DMS 273 treated with DMSO at 0.1 percent for 48 hours (cell line): ENCODE measurements at regions not wholly inside any gene's neighbourhood (a gene's known extent, or its start where the extent isn't known, plus 50 kb on each side); places are given as distances from the start of the nearest gene placed in this dataset.
"Not testable (repeated sequence)": the region's sequence is repeated elsewhere in the genome, so short reads cannot be mapped to it uniquely, and the experiment has no call there.

Source experiments
- DNase-seq: peaks from one replicate; lab custom pipeline; 2025; lab: John Stamatoyannopoulos, UW

DNA sequence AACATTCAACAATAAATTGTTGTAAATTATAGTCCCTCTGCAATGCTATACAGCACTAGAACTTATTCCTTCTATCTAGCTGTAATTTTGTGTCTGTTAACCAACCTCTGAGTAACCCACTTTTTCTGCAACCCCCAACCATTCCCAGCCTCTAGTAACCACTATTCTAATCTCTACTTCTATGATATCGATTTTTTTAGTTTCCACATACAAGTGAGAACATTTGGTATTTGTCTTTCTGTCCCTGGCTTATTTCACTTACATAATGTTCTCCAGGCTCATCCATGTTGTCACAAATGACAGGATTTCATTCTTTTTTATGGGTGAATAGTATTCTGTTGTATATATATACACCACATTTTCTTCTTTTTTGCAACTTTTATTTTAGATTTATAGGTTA lies 147.6 kb downstream of the MAIP1 start:
- DNase-seq: no peak

DNA sequence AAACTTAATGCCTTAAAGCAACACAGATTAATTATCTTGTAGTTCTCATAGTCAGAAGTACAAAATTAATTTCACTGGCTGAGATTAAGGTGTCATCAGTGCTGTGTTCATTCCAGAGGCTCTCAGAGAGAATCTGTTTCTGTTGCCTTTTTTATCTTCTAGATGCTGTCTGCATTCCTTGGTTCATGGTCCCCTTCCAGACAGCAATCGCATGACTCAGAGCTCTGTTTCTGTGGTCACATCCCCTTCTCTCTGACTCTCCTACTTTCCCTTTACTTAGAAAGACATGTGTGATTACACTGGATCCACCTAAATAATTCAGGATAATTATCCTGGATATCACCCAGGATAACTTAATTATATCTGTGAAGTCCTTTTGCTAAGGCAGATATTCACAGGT lies 148.6 kb downstream of the MAIP1 start:
- DNase-seq: no peak

- DNase-seq: no peak
Observed at GRCh38 chr2:200107514-200108217, 152.3 kb downstream of the MAIP1 start.

DNA sequence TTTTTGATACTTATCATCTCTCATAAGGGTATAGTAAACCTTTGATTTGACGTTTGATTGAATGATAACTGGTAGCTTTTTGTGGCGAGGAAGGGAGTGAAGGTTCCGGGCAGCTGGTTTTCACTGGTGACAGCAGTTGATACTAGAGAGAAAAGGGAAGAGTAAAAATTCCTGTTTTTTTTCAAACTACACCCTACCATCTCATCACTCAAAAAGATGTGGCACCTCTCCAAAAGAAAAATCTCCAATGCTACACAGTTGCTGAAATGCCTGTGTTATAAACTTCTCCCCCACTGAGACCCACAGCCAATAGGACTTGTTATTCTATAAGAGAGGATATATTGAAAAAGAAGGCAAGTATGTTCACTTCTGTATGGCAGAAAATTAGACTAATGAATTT lies 154.0 kb downstream of the MAIP1 start:
- no peak for DNase-seq

DNA sequence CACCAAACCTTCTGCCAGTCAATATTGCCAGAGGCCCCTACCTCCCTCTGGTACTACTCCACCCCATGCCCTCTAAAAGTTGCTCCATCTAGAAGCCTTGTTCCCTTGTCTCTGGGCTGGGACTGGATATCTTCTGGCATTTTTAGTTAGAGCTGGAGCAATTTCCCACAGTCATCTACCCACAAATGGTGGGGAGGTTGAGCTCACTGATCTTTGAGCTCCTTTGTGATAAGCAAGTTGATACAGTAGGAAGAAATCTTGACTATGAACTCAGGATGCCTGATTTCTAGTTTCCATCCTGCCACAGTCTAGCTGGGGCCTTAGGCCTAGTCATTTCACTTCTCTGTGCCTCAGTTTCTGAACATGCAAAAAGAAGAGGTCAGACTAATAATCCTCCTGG lies 155.0 kb downstream of the MAIP1 start:
- no peak for DNase-seq

GRCh38 chr2:200113016-200113799 lies 157.8 kb downstream of the MAIP1 start:
- DNase-seq: not testable (repeated sequence)

DNA sequence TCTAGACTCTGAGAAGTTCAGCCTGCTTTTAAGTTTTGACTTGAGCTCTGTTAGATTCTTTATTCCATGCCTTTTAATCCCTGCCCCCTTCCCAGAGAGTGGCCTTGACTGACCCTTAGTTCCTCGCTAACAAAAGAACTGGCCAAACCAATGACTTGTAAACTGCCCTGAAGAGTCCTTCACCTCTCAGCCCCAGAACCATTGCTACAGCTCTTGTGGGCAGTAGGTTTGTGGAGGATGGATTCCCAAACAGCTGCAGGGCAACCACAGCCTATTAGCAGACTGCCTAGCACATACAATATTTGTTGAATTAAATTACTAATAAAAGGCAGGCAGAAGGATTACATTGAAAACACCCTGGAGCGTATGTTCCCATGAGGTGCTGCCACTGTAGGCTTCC lies 163.9 kb downstream of the MAIP1 start:
- no peak for DNase-seq

DNA sequence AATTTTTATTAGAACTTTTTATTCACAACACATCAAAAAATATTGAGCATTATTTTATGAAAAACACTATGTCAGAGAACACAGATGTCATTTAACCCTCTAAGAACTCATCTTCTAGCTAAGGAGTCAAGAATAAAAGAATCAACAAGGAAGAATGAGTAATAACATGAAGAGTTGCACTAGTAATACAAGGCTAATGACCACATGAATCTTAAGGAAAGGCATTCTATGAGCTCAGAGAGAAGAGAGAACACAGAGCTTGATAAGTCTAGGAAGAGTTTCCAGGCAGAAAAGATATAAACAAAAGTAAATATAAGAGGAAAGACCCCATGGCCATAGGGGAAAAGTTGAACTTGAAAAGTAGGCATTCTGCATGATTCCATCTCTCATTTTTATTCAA lies 166.5 kb downstream of the MAIP1 start:
- no peak for DNase-seq

DNA sequence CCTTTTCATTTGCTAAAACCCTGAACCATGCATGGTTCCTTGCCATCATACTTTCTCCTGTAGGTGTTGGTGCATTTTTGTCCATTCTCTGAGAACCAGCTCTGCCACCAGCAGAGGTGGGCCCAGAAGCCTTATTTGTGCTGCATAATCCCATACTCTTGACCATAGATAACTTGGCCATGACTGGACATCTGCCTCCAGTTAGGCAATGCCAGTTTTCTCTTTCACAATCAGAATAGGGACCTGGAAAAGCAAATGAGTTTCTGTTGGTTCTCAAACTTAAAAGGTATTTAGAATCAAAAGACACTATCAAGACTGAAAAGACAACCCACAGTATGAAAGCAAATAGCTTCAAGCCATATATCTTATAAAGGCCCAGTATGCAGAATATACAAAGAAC lies 167.3 kb downstream of the MAIP1 start:
- no peak for DNase-seq

DNA sequence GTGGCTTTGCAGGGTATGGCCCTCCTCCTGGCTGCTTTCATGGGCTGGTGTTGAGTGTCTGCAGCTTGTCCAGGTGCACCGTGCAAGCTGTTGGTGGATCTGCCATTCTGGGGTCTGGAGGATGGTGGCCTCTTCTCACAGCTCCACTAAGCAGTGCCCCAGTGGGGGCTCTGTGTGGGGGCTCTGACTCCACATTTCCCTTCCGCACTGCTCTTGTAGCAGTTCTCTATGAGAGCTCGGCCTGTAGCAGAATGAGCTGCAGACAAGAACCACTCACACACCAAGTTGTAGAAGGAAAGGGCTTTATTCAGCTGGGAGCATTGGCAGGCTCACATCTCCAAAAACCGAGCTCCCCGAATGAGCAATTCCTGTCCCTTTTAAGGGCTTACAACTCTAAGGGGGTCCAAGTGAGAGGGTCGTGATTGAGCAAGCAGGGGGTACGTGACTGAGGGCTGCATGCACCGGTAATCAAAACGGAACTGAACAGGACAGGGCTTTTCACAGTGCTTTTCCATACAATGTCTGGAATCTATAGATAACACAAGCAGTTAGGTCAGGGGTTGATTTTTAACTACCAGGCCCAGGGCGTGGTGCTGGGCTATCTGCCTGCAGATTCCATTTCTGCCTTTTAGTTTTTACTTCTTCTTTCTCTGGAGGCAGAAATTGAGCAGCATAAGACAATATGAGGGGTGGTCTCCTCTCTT lies 169.4 kb downstream of the MAIP1 start:
- not testable (repeated sequence) for DNase-seq

- no peak for DNase-seq
Observed at GRCh38 chr2:200125444-200126284, 170.3 kb downstream of the MAIP1 start.

- not testable (repeated sequence) for DNase-seq
Observed at GRCh38 chr2:200126285-200126670, 170.9 kb downstream of the MAIP1 start.

DNA sequence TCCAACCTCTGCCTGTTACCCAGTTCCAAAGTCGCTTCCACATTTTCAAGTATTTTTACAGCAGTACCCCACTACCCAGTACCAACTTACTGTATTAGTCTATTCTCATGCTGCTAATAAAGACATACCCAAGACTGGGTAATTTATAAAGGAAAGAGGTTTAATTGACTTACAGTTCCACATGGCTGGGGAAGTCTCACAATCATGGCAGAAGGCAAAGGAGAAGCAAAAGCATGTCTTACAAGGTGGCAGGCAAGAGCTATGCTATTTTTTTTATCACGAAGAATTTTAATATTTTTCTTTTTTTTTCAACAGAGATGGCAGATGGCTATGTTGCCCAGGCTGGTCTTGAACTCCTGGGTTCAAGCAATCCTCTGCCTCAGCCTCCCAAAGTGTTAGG lies 171.3 kb downstream of the MAIP1 start:
- not testable (repeated sequence) for DNase-seq

DNA sequence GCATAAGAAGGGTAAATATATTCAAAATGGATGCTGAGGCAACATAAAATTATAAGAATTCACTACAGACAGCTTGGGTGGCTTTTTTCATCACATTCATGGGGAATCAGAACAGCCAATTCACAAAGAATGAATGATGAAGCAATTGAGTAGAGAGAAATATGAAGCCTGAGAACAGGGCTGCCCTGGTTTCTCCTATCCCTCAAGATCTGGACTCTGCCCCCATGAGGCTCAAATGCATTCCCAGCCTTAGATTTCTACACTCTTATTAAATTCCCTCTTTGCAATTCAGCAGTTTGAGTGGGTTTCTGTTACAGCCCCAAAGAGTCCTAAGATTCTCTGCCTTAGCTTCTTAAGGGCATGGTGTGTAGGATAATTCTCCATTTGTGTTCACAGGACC lies 172.5 kb downstream of the MAIP1 start:
- DNase-seq: no peak

DNA sequence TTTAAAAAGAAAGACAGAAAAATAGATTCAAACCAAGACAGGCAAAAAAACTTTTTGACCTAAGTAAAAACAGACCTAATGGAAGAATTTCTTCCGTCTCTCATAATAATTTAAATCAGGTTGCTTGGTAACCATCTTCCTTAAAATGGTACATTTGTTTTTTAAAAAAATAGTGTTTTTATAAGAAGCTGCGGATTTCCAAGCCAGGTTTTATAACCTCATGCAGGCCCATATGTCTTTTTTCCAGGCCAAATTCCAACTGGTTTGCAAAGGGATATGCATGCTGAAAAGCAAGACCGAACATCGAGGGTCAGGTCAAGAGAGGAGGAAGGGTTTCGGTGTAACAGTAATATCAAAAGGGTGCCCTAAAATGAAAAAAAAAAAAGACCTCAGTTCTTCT lies 172.9 kb downstream of the MAIP1 start:
- no peak for DNase-seq

DNA sequence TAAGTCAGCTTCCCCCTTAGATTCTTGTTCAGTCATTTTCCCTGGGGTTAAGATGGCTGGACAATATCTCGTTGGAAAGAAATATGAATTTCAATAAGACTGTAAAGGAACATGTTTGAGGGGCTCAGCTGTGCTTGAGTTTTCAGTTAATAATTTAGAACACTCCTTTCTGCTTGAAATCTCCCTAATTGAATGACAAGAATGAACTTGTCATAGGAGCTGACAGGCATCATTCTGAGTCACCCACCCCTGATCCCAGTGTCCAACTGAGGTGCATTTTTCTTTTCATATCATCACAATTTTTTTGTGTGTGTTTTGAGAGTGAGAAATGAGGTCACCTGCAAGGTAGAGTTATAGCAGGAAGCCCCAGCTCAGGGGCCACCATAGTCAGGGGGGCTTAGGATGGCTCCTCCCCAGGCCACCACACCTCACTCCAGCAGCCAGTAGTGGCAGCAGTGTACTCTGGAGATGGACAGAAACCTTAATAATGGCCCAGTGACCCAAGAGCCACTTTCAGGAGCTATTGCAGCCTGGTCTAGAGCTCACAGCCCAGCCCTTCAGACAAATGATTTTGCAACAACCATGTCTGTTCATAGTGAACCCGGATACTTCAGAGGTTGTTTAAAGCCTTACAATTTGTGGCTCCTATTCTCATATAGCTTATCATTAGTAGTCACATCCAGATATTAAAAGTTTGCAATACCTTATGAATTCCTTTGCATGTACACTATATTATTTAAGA lies 174.5 kb downstream of the MAIP1 start:
- no peak for DNase-seq

DNA sequence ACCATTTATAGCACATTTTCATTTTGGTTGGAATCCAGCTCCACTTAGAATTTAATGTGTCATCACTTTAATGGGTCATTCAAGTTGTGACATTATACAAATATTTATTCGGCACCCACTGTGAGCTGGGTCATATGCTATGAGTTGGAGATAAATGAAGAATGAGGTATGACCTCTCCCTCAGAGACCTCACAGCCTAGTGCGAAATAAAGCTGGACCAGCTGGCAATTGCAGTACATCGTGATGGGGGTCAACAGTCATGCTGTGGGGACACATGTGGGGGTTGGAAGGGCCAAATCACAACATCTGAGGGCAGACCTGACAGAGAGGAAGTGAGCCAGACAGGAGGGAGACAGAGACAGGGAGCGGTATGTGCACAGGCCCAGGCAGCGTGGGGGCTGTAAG lies 175.4 kb downstream of the MAIP1 start:
- no peak for DNase-seq

DNA sequence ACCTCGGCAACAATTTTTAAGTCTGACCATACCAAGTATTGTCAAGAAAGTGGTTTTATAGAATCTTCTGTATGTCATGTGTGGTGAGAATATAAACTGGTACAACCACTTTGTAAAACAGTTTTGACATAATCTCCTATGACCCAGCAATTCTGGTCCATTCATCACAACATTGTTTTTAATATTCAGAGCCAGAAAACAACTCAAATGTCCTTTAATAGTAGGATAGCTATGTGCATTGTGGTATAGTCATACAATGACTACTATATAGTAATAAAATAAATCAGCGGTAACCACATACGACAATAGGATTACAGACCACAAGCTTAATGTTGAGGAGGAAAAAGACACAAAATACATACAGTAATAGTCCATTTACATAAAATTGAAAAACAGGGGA lies 175.2 kb upstream of the SPATS2L start:
- no peak for DNase-seq

DNA sequence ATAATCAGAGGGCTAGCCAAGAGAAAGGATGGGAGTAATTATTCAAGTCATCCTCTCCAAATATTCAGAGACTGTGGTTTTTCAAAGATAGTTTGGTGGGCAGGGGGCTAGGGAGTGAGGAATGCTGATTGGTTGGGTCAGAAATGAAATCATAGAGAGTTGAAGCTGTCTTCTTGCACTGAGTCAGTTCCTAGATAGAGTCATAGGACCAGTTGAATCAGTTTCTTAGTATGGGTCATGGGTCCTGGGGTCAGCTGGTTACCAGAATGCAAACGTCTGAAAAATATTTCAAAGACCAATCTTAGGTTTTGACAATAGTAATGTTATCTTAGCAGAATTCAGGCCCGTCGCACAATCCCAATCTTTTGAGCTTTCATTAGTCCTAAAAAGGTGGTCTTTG lies 171.4 kb upstream of the SPATS2L start:
- no peak for DNase-seq

GRCh38 chr2:200136655-200137054 lies 169.8 kb upstream of the SPATS2L start:
- no peak for DNase-seq

GRCh38 chr2:200137271-200137670 lies 169.2 kb upstream of the SPATS2L start:
- DNase-seq: no peak
